B cell (primary cell): ENCODE measurements at regions not wholly inside any gene's neighbourhood (a gene's known extent, or its start where the extent isn't known, plus 50 kb on each side); places are given as distances from the start of the nearest gene placed in this dataset.

Experiments used
- EZH2 ChIP-seq: IDR thresholded peaks from 2 replicates; pipeline ENCODE4 v1.6.1; 2012; ENCODE audit warnings: borderline replicate concordance, low read depth, mild to moderate bottlenecking, moderate library complexity, low read length; ENCODE audit not compliant: insufficient read depth, poor library complexity, severe bottlenecking
- TF ChIP-seq, protein P1 (sequence below): fragments of 200-600 bp; IDR thresholded peaks from one replicate; pipeline ENCODE4 v1.8.0; 2022; ENCODE audit warnings: antibody characterized with exemption, mild to moderate bottlenecking

DNA sequence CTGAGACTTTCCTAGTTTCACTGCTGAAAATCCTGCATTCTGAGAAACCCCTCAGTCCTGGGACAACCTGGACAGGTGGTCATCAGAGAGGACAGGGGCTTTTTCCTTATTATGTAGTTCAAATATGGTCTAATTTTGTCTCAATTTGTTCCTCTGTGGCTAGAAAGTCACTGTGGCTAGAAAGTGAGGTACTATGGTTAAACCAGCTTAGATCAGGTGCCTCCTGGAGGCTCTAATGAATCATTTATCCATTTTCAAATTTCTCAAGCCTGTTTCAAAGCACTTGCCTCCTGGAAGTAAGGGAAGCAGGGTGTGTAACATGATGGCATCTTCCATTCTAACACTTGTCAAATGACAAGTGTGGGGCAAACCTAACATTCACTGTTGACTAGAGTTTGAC is 326.8 kb downstream of the PIK3C3 start:
- TF ChIP-seq, protein P1, sequence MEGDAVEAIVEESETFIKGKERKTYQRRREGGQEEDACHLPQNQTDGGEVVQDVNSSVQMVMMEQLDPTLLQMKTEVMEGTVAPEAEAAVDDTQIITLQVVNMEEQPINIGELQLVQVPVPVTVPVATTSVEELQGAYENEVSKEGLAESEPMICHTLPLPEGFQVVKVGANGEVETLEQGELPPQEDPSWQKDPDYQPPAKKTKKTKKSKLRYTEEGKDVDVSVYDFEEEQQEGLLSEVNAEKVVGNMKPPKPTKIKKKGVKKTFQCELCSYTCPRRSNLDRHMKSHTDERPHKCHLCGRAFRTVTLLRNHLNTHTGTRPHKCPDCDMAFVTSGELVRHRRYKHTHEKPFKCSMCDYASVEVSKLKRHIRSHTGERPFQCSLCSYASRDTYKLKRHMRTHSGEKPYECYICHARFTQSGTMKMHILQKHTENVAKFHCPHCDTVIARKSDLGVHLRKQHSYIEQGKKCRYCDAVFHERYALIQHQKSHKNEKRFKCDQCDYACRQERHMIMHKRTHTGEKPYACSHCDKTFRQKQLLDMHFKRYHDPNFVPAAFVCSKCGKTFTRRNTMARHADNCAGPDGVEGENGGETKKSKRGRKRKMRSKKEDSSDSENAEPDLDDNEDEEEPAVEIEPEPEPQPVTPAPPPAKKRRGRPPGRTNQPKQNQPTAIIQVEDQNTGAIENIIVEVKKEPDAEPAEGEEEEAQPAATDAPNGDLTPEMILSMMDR = no peak
- no peak for TF ChIP-seq EZH2
